Retinal pigment epithelial cell (primary cell): ENCODE measurements at regions not wholly inside any gene's neighbourhood (a gene's known extent, or its start where the extent isn't known, plus 50 kb on each side); places are given as distances from the start of the nearest gene placed in this dataset.

ENCODE experiments used
- DNase-seq: peaks from one replicate; pipeline ENCODE4 v3.0.0-alpha.2; 2010; ENCODE audit warnings: low read depth
- H3K4me3 ChIP-seq: 2 replicates; pipeline ENCODE4 v1.5.1; 2011; ENCODE audit warnings: mild to moderate bottlenecking, low read length, control low read depth, moderate library complexity
- CTCF ChIP-seq: conservative IDR thresholded peaks from 2 replicates; pipeline ENCODE4 v1.5.1; 2011; ENCODE audit warnings: low read depth, low read length, control low read depth, inconsistent platforms

GRCh38 chr4:27894951-27895350, 1034.3 kb downstream of the STIM2 start:
- DNase-seq: no peak
- no peak overlapping the region for H3K4me3 ChIP-seq
- TF ChIP-seq CTCF: no peak

- no peak for TF ChIP-seq CTCF
- no peak for DNase-seq
- no peak overlapping the region for H3K4me3 ChIP-seq
These were observed 1047.7 kb downstream of the STIM2 start for GRCh38 chr4:27908356-27908755.

GRCh38 chr4:27910227-27910626, 1049.6 kb downstream of the STIM2 start:
- TF ChIP-seq CTCF: no peak
- DNase-seq: no peak
- H3K4me3 ChIP-seq: no peak overlapping the region

- H3K4me3 ChIP-seq: no peak overlapping the region
- no peak for DNase-seq
- no peak for TF ChIP-seq CTCF
These were observed 1050.4 kb downstream of the STIM2 start for GRCh38 chr4:27911047-27911446.

GRCh38 chr4:27913738-27914137, 1053.1 kb downstream of the STIM2 start:
- no peak for DNase-seq
- TF ChIP-seq CTCF: no peak
- H3K4me3 ChIP-seq: no peak overlapping the region

- TF ChIP-seq CTCF: no peak
- no peak for DNase-seq
- H3K4me3 ChIP-seq: no peak overlapping the region
These were observed 1055.2 kb downstream of the STIM2 start for GRCh38 chr4:27915822-27916221.

- H3K4me3 ChIP-seq: no peak overlapping the region
- no peak for TF ChIP-seq CTCF
- DNase-seq: no peak
These were observed 1056.0 kb downstream of the STIM2 start for GRCh38 chr4:27916452-27917184.
